ENCODE measurements at regions not wholly inside any gene's neighbourhood (a gene's known extent, or its start where the extent isn't known, plus 50 kb on each side); places are given as distances from the start of the nearest gene placed in this dataset.
A peak's percentile ranks its signal among the peaks of the same experiment; 100 is the strongest.

- CTCF ChIA-PET = interaction anchor here (0.6 to 1.2 kb wide), 4 partner anchors 21 to 651 kb away, joined by 3 read pairs; no protein-coding TSS in a partner anchor
- Mint-ChIP-seq H3K36me3 (0 out of 2 replicates have a peak, but pooled peaks cover 3% of the 10 kb centered on the region), H3K27me3 (ENCODE audit: low read depth) (peaks cover 19% of the 10 kb centered on the region), H3K9me3 (peaks cover 8% of the 10 kb centered on the region), H3K4me3 (no peak overlapping the region), H3K4me1 (peaks cover 3% of the 10 kb centered on the region), H3K27ac (no peak overlapping the region)
- TF ChIP-seq PRDM15 (CRISPR knock-in tag; IDR thresholded peaks at IDR 0.05) = no peak
- TF ChIP-seq MXD4 (CRISPR knock-in tag; IDR thresholded peaks at IDR 0.05; ENCODE audit: borderline replicate concordance) = no peak
- TF ChIP-seq AR (CRISPR knock-in tag; IDR thresholded peaks at IDR 0.05) = no peak
- no peak for TF ChIP-seq HMGA2 (CRISPR knock-in tag; IDR thresholded peaks at IDR 0.05)
- TF ChIP-seq MLX (CRISPR knock-in tag; IDR thresholded peaks at IDR 0.05) = no peak
- no peak for TF ChIP-seq STAT6 (CRISPR knock-in tag; conservative IDR thresholded peaks at IDR 0.05; ENCODE audit: low read depth)
- no peak for TF ChIP-seq MYBL2 (CRISPR knock-in tag; IDR thresholded peaks at IDR 0.05)
- TF ChIP-seq NR3C1 (CRISPR knock-in tag; conservative IDR thresholded peaks at IDR 0.05; ENCODE audit: low read depth) = no peak
- TF ChIP-seq PREB (CRISPR knock-in tag; IDR thresholded peaks at IDR 0.05; ENCODE audit: borderline replicate concordance) = no peak
- POLR2A ChIA-PET = no interaction called here
- no peak for ATAC-seq
- DNase-seq (ENCODE audit: low spot score) = no peak
Observed at GRCh38 chr1:14396100-14396499, 202.4 kb upstream of the KAZN start.

- peaks cover 29% of the 10 kb centered on the region for H3K4me1 Mint-ChIP-seq
- TF ChIP-seq FOXP1 (CRISPR knock-in tag; IDR thresholded peaks at IDR 0.05; ENCODE audit: borderline replicate concordance) (no peak), ATF2 (CRISPR knock-in tag; IDR thresholded peaks at IDR 0.05; ENCODE audit: borderline replicate concordance, low read depth) (no peak), ZNF671 (CRISPR knock-in tag; IDR thresholded peaks at IDR 0.05) (no peak), KAT7 (CRISPR knock-in tag; IDR thresholded peaks at IDR 0.05; ENCODE audit: borderline replicate concordance) (no peak), MAX (CRISPR knock-in tag; IDR thresholded peaks at IDR 0.05) (no peak), STAT6 (CRISPR knock-in tag; conservative IDR thresholded peaks at IDR 0.05; ENCODE audit: low read depth) (no peak), USF1 (CRISPR knock-in tag; IDR thresholded peaks at IDR 0.05) (no peak), IRF2 (CRISPR knock-in tag; IDR thresholded peaks at IDR 0.05; ENCODE audit: borderline replicate concordance, low read depth) (no peak)
Observed at GRCh38 chr1:14403961-14404645, 194.4 kb upstream of the KAZN start.

More at GRCh38 chr1:14403961-14404645, 194.4 kb upstream of the KAZN start:
- no peak overlapping the region for H3K4me3 Mint-ChIP-seq
- DNase-seq (ENCODE audit: low spot score) (no peak), ATAC-seq (peak; percentile 38; the same call in 1 of the 2 replicates)
- POLR2A ChIA-PET = no interaction called here
- H3K27me3 Mint-ChIP-seq (ENCODE audit: low read depth) = peaks cover 4% of the 10 kb centered on the region
- no peaks in the 10 kb centered on the region for H3K36me3 Mint-ChIP-seq
- peak overlapping the region; percentile 89 for H3K27ac Mint-ChIP-seq
- CTCF ChIA-PET = interaction anchor here (1.5 kb wide), 1 partner anchor 11 kb away, joined by 9 read pairs; no protein-coding TSS in a partner anchor
- peaks cover 5% of the 10 kb centered on the region for H3K9me3 Mint-ChIP-seq
